ENCODE measurements at regions not wholly inside any gene's neighbourhood (a gene's known extent, or its start where the extent isn't known, plus 50 kb on each side); places are given as distances from the start of the nearest gene placed in this dataset.

GRCh38 chr6:27154696-27155095 is 92.8 kb upstream of the PRSS16 start:
- Mint-ChIP-seq H3K27me3 (peaks cover 7% of the 10 kb centered on the region), H3K9me3 (peaks cover 0 to 2% (median 0%) of the 10 kb centered on the region in 7 donors), H3K36me3 (no peaks in the 10 kb centered on the region), H3K27ac (peak overlapping the region; percentile 21 to 92 (median 23)), H3K4me1 (peaks cover 17 to 35% (median 28%) of the 10 kb centered on the region in 4 donors), H3K4me3 (peak overlapping the region; percentile 23 to 75 (median 66))
- Histone ChIP-seq H3K4me3 (ENCODE audit: low read depth, low read length) (peak overlapping the region; percentile 78), H3K4me1 (ENCODE audit: control insufficient read depth, insufficient read depth, low read length, poor library complexity, severe bottlenecking) (peaks cover 25% of the 10 kb centered on the region), H3K27me3 (ENCODE audit: control insufficient read depth, insufficient read depth, low read length) (no peaks in the 10 kb centered on the region), H3K36me3 (ENCODE audit: control insufficient read depth, insufficient read depth, low read length) (no peaks in the 10 kb centered on the region), H3K27ac (ENCODE audit: insufficient read depth, low read length, poor library complexity, severe bottlenecking) (peak overlapping the region; percentile 73), H3K9me3 (ENCODE audit: control insufficient read depth in 2 of 2, low read length in 2 of 2) (no peaks in the 10 kb centered on the region)
- ATAC-seq (ENCODE audit: low read depth in 2 of 2) (peak in 1 of 2 donors; percentile 35), DNase-seq (peak in 2 of 3 donors; percentile 25 to 66)

- H3K27ac Mint-ChIP-seq: peak overlapping the region in 2 of 3 donors; percentile 79 to 86
- peak overlapping the region; percentile 80 to 90 (median 82) for H3K4me3 Mint-ChIP-seq
- no peaks in the 10 kb centered on the region for H3K36me3 Mint-ChIP-seq
- H3K4me1 Mint-ChIP-seq: peaks cover 22 to 42% (median 32%) of the 10 kb centered on the region in 4 donors
- H3K9me3 Mint-ChIP-seq: peaks cover 0 to 2% (median 0%) of the 10 kb centered on the region in 7 donors
- Histone ChIP-seq H3K27ac (ENCODE audit: insufficient read depth, low read length, poor library complexity, severe bottlenecking) (no peak overlapping the region), H3K4me1 (ENCODE audit: control insufficient read depth, insufficient read depth, low read length, poor library complexity, severe bottlenecking) (peaks cover 25% of the 10 kb centered on the region), H3K9me3 (ENCODE audit: control insufficient read depth in 2 of 2, low read length in 2 of 2) (no peaks in the 10 kb centered on the region), H3K36me3 (ENCODE audit: control insufficient read depth, insufficient read depth, low read length) (no peaks in the 10 kb centered on the region), H3K27me3 (ENCODE audit: control insufficient read depth, insufficient read depth, low read length) (no peaks in the 10 kb centered on the region), H3K4me3 (ENCODE audit: low read depth, low read length) (peak overlapping the region; percentile 82)
- DNase-seq (no peak), ATAC-seq (ENCODE audit: low read depth in 2 of 2) (no peak)
- peaks cover 12% of the 10 kb centered on the region for H3K27me3 Mint-ChIP-seq
Observed at GRCh38 chr6:27156874-27157458, 90.5 kb upstream of the PRSS16 start.

- Histone ChIP-seq H3K4me3 (ENCODE audit: low read depth, low read length) (peak overlapping the region; percentile 82), H3K36me3 (ENCODE audit: control insufficient read depth, insufficient read depth, low read length) (no peaks in the 10 kb centered on the region), H3K4me1 (ENCODE audit: control insufficient read depth, insufficient read depth, low read length, poor library complexity, severe bottlenecking) (peaks cover 25% of the 10 kb centered on the region), H3K27me3 (ENCODE audit: control insufficient read depth, insufficient read depth, low read length) (no peaks in the 10 kb centered on the region), H3K9me3 (ENCODE audit: control insufficient read depth in 2 of 2, low read length in 2 of 2) (no peaks in the 10 kb centered on the region), H3K27ac (ENCODE audit: insufficient read depth, low read length, poor library complexity, severe bottlenecking) (peak overlapping the region; percentile 6)
- Mint-ChIP-seq H3K9me3 (peaks cover 0 to 2% (median 0%) of the 10 kb centered on the region in 7 donors), H3K4me1 (peaks cover 23 to 42% (median 33%) of the 10 kb centered on the region in 4 donors), H3K4me3 (peak overlapping the region; percentile 80 to 90 (median 82)), H3K27ac (peak overlapping the region; percentile 79 to 95 (median 86)), H3K27me3 (peaks cover 15% of the 10 kb centered on the region), H3K36me3 (no peaks in the 10 kb centered on the region)
- ATAC-seq (ENCODE audit: low read depth in 2 of 2) (peak; percentile 79 to 81), DNase-seq (peak; percentile 76 to 88 (median 82))
Observed at GRCh38 chr6:27157459-27158315, 89.8 kb upstream of the PRSS16 start.

GRCh38 chr6:27158316-27158643 is 89.2 kb upstream of the PRSS16 start:
- peak overlapping the region; percentile 6 for H3K27ac ChIP-seq (ENCODE audit: insufficient read depth, low read length, poor library complexity, severe bottlenecking)
- no peaks in the 10 kb centered on the region for H3K36me3 ChIP-seq (ENCODE audit: control insufficient read depth, insufficient read depth, low read length)
- Mint-ChIP-seq H3K27ac (peak overlapping the region; percentile 79 to 95 (median 86)), H3K27me3 (peaks cover 16% of the 10 kb centered on the region), H3K36me3 (no peaks in the 10 kb centered on the region), H3K4me1 (peaks cover 23 to 42% (median 33%) of the 10 kb centered on the region in 4 donors), H3K9me3 (peaks cover 0 to 2% (median 0%) of the 10 kb centered on the region in 7 donors), H3K4me3 (peak overlapping the region; percentile 80 to 90 (median 82))
- no peak for DNase-seq
- no peaks in the 10 kb centered on the region for H3K9me3 ChIP-seq (ENCODE audit: control insufficient read depth in 2 of 2, low read length in 2 of 2)
- no peak for ATAC-seq (ENCODE audit: low read depth in 2 of 2)
- no peaks in the 10 kb centered on the region for H3K27me3 ChIP-seq (ENCODE audit: control insufficient read depth, insufficient read depth, low read length)
- H3K4me3 ChIP-seq (ENCODE audit: low read depth, low read length): peak overlapping the region; percentile 82
- H3K4me1 ChIP-seq (ENCODE audit: control insufficient read depth, insufficient read depth, low read length, poor library complexity, severe bottlenecking): peaks cover 25% of the 10 kb centered on the region

- Histone ChIP-seq H3K9me3 (ENCODE audit: control insufficient read depth in 2 of 2, low read length in 2 of 2) (no peaks in the 10 kb centered on the region), H3K27ac (ENCODE audit: insufficient read depth, low read length, poor library complexity, severe bottlenecking) (no peak overlapping the region), H3K4me1 (ENCODE audit: control insufficient read depth, insufficient read depth, low read length, poor library complexity, severe bottlenecking) (peaks cover 21% of the 10 kb centered on the region), H3K4me3 (ENCODE audit: low read depth, low read length) (no peak overlapping the region), H3K36me3 (ENCODE audit: control insufficient read depth, insufficient read depth, low read length) (no peaks in the 10 kb centered on the region), H3K27me3 (ENCODE audit: control insufficient read depth, insufficient read depth, low read length) (no peaks in the 10 kb centered on the region)
- Mint-ChIP-seq H3K36me3 (no peaks in the 10 kb centered on the region), H3K4me3 (peak overlapping the region in 1 of 4 donors; percentile 61), H3K9me3 (peaks cover 0 to 2% (median 0%) of the 10 kb centered on the region in 7 donors), H3K4me1 (peaks cover 17 to 36% (median 27%) of the 10 kb centered on the region in 4 donors), H3K27me3 (peaks cover 20% of the 10 kb centered on the region), H3K27ac (no peak overlapping the region)
- ATAC-seq (ENCODE audit: low read depth in 2 of 2) (no peak), DNase-seq (no peak)
Observed at GRCh38 chr6:27159725-27160124, 87.8 kb upstream of the PRSS16 start.

- Mint-ChIP-seq H3K36me3 (no peaks in the 10 kb centered on the region), H3K4me1 (peaks cover 13 to 27% (median 20%) of the 10 kb centered on the region in 4 donors), H3K4me3 (no peak overlapping the region), H3K9me3 (peaks cover 0 to 2% (median 0%) of the 10 kb centered on the region in 7 donors), H3K27ac (no peak overlapping the region), H3K27me3 (peaks cover 21% of the 10 kb centered on the region)
- DNase-seq (no peak), ATAC-seq (ENCODE audit: low read depth in 2 of 2) (no peak)
- H3K4me1 ChIP-seq (ENCODE audit: control insufficient read depth, insufficient read depth, low read length, poor library complexity, severe bottlenecking): peaks cover 10% of the 10 kb centered on the region
- H3K4me3 ChIP-seq (ENCODE audit: low read depth, low read length): no peak overlapping the region
- H3K36me3 ChIP-seq (ENCODE audit: control insufficient read depth, insufficient read depth, low read length): no peaks in the 10 kb centered on the region
- H3K9me3 ChIP-seq (ENCODE audit: control insufficient read depth in 2 of 2, low read length in 2 of 2): no peaks in the 10 kb centered on the region
- H3K27ac ChIP-seq (ENCODE audit: insufficient read depth, low read length, poor library complexity, severe bottlenecking): no peak overlapping the region
- peaks cover 2% of the 10 kb centered on the region for H3K27me3 ChIP-seq (ENCODE audit: control insufficient read depth, insufficient read depth, low read length)
Observed at GRCh38 chr6:27161115-27161514, 86.4 kb upstream of the PRSS16 start.

GRCh38 chr6:27161603-27161945 is 85.9 kb upstream of the PRSS16 start:
- Histone ChIP-seq H3K36me3 (ENCODE audit: control insufficient read depth, insufficient read depth, low read length) (no peaks in the 10 kb centered on the region), H3K27me3 (ENCODE audit: control insufficient read depth, insufficient read depth, low read length) (peaks cover 6% of the 10 kb centered on the region), H3K27ac (ENCODE audit: insufficient read depth, low read length, poor library complexity, severe bottlenecking) (no peak overlapping the region), H3K4me3 (ENCODE audit: low read depth, low read length) (no peak overlapping the region), H3K9me3 (ENCODE audit: control insufficient read depth in 2 of 2, low read length in 2 of 2) (no peaks in the 10 kb centered on the region), H3K4me1 (ENCODE audit: control insufficient read depth, insufficient read depth, low read length, poor library complexity, severe bottlenecking) (peaks cover 9% of the 10 kb centered on the region)
- peaks cover 13 to 23% (median 18%) of the 10 kb centered on the region in 4 donors for H3K4me1 Mint-ChIP-seq
- peaks cover 24% of the 10 kb centered on the region for H3K27me3 Mint-ChIP-seq
- peaks cover 0 to 2% (median 0%) of the 10 kb centered on the region in 7 donors for H3K9me3 Mint-ChIP-seq
- H3K4me3 Mint-ChIP-seq: peak overlapping the region in 1 of 4 donors; percentile 12
- ATAC-seq (ENCODE audit: low read depth in 2 of 2): no peak
- no peak overlapping the region for H3K27ac Mint-ChIP-seq
- DNase-seq: no peak
- no peaks in the 10 kb centered on the region for H3K36me3 Mint-ChIP-seq

Data from CD4-positive, CD25-positive, alpha-beta regulatory T cell (primary cell).